ENCODE measurements at regions not wholly inside any gene's neighbourhood (a gene's known extent, or its start where the extent isn't known, plus 50 kb on each side); places are given as distances from the start of the nearest gene placed in this dataset.

DNA sequence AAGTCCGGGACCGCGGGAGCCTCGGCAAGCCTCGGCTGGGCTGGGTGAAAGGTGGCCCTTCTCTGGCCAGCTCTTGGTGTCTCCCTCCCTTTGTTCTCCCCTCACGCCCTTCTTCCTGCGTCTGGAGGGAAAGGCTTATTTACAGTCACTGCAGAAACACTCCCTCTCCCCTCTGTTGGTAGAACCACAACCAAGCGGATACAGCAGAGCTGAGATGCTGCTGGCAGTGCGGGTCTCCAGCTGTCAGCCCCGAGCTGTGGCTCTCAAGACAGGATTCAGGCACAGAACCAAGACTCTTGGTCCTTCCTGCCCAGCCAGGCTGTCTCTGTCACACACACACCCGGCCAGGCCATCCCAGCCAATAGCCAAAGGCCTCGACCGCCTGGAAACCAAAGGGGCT, 133.3 kb downstream of the ENGASE start:
- Histone ChIP-seq H3K9me1 (ENCODE audit: control insufficient read depth, extremely low read depth, insufficient read depth, low read length) (no peaks in the 10 kb centered on the region), H3K9me3 (ENCODE audit: control insufficient read depth, low read depth, low read length) (no peaks in the 10 kb centered on the region), H4K20me1 (ENCODE audit: control insufficient read depth, extremely low read depth, insufficient read depth, low read length) (no peaks in the 10 kb centered on the region), H3K27me3 (ENCODE audit: control insufficient read depth, extremely low read depth, insufficient read depth, low read length) (peaks cover 40% of the 10 kb centered on the region), H3K27ac (ENCODE audit: control insufficient read depth, insufficient read depth, low read length) (no peak overlapping the region), H3K4me2 (ENCODE audit: control insufficient read depth, extremely low read depth, insufficient read depth, low read depth, low read length) (no peak overlapping the region), H3K36me3 (ENCODE audit: control insufficient read depth in 2 of 2, extremely low read depth in 1 of 2, insufficient read depth in 2 of 2, low read length in 2 of 2) (no peaks in the 10 kb centered on the region), H3K79me2 (ENCODE audit: control insufficient read depth, insufficient read depth, low read length) (no peaks in the 10 kb centered on the region), H3K9ac (ENCODE audit: control insufficient read depth, extremely low read depth, insufficient read depth, low read length) (no peak overlapping the region), H2AFZ (ENCODE audit: control insufficient read depth, low read length) (no peak overlapping the region), H3K4me3 (ENCODE audit: control insufficient read depth in 2 of 3, extremely low read depth in 1 of 3, insufficient read depth in 2 of 3, low read depth in 1 of 3, low read length in 3 of 3) (no peak overlapping the region), H3K4me1 (ENCODE audit: control insufficient read depth, extremely low read depth, insufficient read depth, low read length) (no peaks in the 10 kb centered on the region)
- dilution Hi-C loops (cut with MboI; ENCODE audit: extremely low pct_ligation_motif_present, low sequenced_read_pairs): no loop called here
- DNase-seq (ENCODE audit: low read depth, low spot score) (no peak), FAIRE-seq (no peak)
- no peak for TF ChIP-seq EZH2 (IDR thresholded peaks at IDR 0.05; ENCODE audit: low read length)
- TF ChIP-seq, protein P1, sequence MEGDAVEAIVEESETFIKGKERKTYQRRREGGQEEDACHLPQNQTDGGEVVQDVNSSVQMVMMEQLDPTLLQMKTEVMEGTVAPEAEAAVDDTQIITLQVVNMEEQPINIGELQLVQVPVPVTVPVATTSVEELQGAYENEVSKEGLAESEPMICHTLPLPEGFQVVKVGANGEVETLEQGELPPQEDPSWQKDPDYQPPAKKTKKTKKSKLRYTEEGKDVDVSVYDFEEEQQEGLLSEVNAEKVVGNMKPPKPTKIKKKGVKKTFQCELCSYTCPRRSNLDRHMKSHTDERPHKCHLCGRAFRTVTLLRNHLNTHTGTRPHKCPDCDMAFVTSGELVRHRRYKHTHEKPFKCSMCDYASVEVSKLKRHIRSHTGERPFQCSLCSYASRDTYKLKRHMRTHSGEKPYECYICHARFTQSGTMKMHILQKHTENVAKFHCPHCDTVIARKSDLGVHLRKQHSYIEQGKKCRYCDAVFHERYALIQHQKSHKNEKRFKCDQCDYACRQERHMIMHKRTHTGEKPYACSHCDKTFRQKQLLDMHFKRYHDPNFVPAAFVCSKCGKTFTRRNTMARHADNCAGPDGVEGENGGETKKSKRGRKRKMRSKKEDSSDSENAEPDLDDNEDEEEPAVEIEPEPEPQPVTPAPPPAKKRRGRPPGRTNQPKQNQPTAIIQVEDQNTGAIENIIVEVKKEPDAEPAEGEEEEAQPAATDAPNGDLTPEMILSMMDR (optimal IDR thresholded peaks at IDR 0.05 in 1 of 3, IDR thresholded peaks at IDR 0.05 in 1 of 3, conservative IDR thresholded peaks at IDR 0.05 in 1 of 3; ENCODE audit: extremely low read depth in 1 of 3, insufficient read depth in 2 of 3, low read length in 3 of 3): no peak

DNA sequence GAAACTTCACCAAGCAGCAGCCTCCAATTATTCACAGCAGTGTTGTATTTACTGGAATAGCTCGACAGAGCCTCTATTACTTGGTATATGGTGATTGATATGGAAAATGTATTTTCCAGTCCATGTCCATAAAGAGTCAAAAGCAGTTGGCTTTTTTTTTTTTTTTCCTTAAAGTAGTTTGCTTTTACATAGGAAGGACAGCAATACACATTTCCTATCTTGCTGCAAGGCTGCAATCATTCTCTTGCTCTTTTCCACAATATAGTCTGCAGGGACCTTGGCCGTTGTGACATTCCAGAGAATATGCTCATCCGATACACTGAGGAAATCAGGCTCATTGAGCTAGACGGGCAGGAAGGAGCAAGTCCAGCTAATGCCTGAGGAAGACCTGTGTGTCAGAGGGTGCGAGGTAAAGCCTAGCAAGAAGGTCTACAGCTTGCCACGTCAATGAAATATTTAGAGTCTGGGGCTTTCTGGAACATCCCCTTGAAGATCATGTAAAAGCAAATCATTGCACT, 131.1 kb downstream of the ENGASE start:
- no peaks in the 10 kb centered on the region for H3K79me2 ChIP-seq (ENCODE audit: control insufficient read depth, insufficient read depth, low read length)
- dilution Hi-C loops (cut with MboI; ENCODE audit: extremely low pct_ligation_motif_present, low sequenced_read_pairs): no loop called here
- H3K27me3 ChIP-seq (ENCODE audit: control insufficient read depth, extremely low read depth, insufficient read depth, low read length): peaks cover 42% of the 10 kb centered on the region
- no peaks in the 10 kb centered on the region for H3K9me1 ChIP-seq (ENCODE audit: control insufficient read depth, extremely low read depth, insufficient read depth, low read length)
- TF ChIP-seq EZH2 (IDR thresholded peaks at IDR 0.05; ENCODE audit: low read length): no peak
- TF ChIP-seq, protein P1 (optimal IDR thresholded peaks at IDR 0.05 in 1 of 3, IDR thresholded peaks at IDR 0.05 in 1 of 3, conservative IDR thresholded peaks at IDR 0.05 in 1 of 3; ENCODE audit: extremely low read depth in 1 of 3, insufficient read depth in 2 of 3, low read length in 3 of 3): no peak
- H3K4me2 ChIP-seq (ENCODE audit: control insufficient read depth, extremely low read depth, insufficient read depth, low read depth, low read length): no peak overlapping the region
- FAIRE-seq (no peak), DNase-seq (ENCODE audit: low read depth, low spot score) (no peak)
- no peak overlapping the region for H3K4me3 ChIP-seq (ENCODE audit: control insufficient read depth in 2 of 3, extremely low read depth in 1 of 3, insufficient read depth in 2 of 3, low read depth in 1 of 3, low read length in 3 of 3)
- no peaks in the 10 kb centered on the region for H3K9me3 ChIP-seq (ENCODE audit: control insufficient read depth, low read depth, low read length)
- no peaks in the 10 kb centered on the region for H4K20me1 ChIP-seq (ENCODE audit: control insufficient read depth, extremely low read depth, insufficient read depth, low read length)
- no peak overlapping the region for H3K27ac ChIP-seq (ENCODE audit: control insufficient read depth, insufficient read depth, low read length)
- no peaks in the 10 kb centered on the region for H3K36me3 ChIP-seq (ENCODE audit: control insufficient read depth in 2 of 2, extremely low read depth in 1 of 2, insufficient read depth in 2 of 2, low read length in 2 of 2)
- no peak overlapping the region for H3K9ac ChIP-seq (ENCODE audit: control insufficient read depth, extremely low read depth, insufficient read depth, low read length)
- no peaks in the 10 kb centered on the region for H3K4me1 ChIP-seq (ENCODE audit: control insufficient read depth, extremely low read depth, insufficient read depth, low read length)
- no peak overlapping the region for H2AFZ ChIP-seq (ENCODE audit: control insufficient read depth, low read length)

Measured in keratinocyte (primary cell).